NCI-H2081 (cell line): ENCODE measurements at regions not wholly inside any gene's neighbourhood (a gene's known extent, or its start where the extent isn't known, plus 50 kb on each side); places are given as distances from the start of the nearest gene placed in this dataset.

Experiments used
- DNase-seq, 2 experiments: peaks; one replicate each; lab custom pipeline; 2025; lab: John Stamatoyannopoulos, UW

- no peak for DNase-seq
Measured at GRCh38 chr21:16013570-16013969, 283.8 kb downstream of the USP25 start.

- DNase-seq, result no peak
Measured at GRCh38 chr21:16020878-16021277, 291.1 kb downstream of the USP25 start.

GRCh38 chr21:16022116-16022515, 292.3 kb downstream of the USP25 start:
- no peak for DNase-seq

- no peak for DNase-seq
Measured at GRCh38 chr21:16022921-16023320, 293.1 kb downstream of the USP25 start.

GRCh38 chr21:16028142-16028541, 298.4 kb downstream of the USP25 start:
- no peak for DNase-seq

GRCh38 chr21:16028941-16029464, 299.2 kb downstream of the USP25 start:
- no peak for DNase-seq

- DNase-seq, result no peak
Measured at GRCh38 chr21:16033193-16033592, 303.4 kb downstream of the USP25 start.

GRCh38 chr21:16034446-16035190, 304.8 kb downstream of the USP25 start:
- no peak for DNase-seq

GRCh38 chr21:16037421-16037955, 307.7 kb downstream of the USP25 start:
- DNase-seq, result no peak

- DNase-seq, result no peak
Measured at GRCh38 chr21:16040601-16041000, 310.8 kb downstream of the USP25 start.

GRCh38 chr21:16044676-16045075, 314.9 kb downstream of the USP25 start:
- DNase-seq, result no peak

- DNase-seq, result no peak
Measured at GRCh38 chr21:16046656-16047330, 317.0 kb downstream of the USP25 start.

GRCh38 chr21:16047904-16048303, 318.1 kb downstream of the USP25 start:
- no peak for DNase-seq

- no peak for DNase-seq
Measured at GRCh38 chr21:16055014-16055413, 325.2 kb downstream of the USP25 start.

- no peak for DNase-seq
Measured at GRCh38 chr21:16058896-16059295, 329.1 kb downstream of the USP25 start.

- no peak for DNase-seq
Measured at GRCh38 chr21:16059981-16060380, 330.2 kb downstream of the USP25 start.

GRCh38 chr21:16061194-16061593, 331.4 kb downstream of the USP25 start:
- DNase-seq, result no peak

GRCh38 chr21:16069178-16070112, 339.7 kb downstream of the USP25 start:
- no peak for DNase-seq

GRCh38 chr21:16070207-16070651, 340.4 kb downstream of the USP25 start:
- DNase-seq, result peak; percentile 37 to 78

- peak; percentile 33 to 71 for DNase-seq
Measured at GRCh38 chr21:16071092-16071491, 341.3 kb downstream of the USP25 start.

GRCh38 chr21:16071761-16072160, 342.0 kb downstream of the USP25 start:
- DNase-seq, result no peak

- DNase-seq, result no peak
Measured at GRCh38 chr21:16072221-16072620, 342.4 kb downstream of the USP25 start.
